GM18517 (cell line): ENCODE measurements at regions not wholly inside any gene's neighbourhood (a gene's known extent, or its start where the extent isn't known, plus 50 kb on each side); places are given as distances from the start of the nearest gene placed in this dataset.
"Not testable (repeated sequence)": the region's sequence is repeated elsewhere in the genome, so short reads cannot be mapped to it uniquely, and the experiment has no call there.

Source experiments
- ATAC-seq: cut with Tn5 transposase; IDR thresholded peaks from one replicate; pipeline ENCODE4 v1.9.1; 2021; ENCODE audit warnings: mild to moderate bottlenecking, moderate library complexity; ENCODE audit not compliant: unreplicated experiment

GRCh38 chr11:34001557-34002064 lies 49.9 kb upstream of the CAPRIN1 start:
- no peak for ATAC-seq

- no peak for ATAC-seq
These were observed 52.1 kb upstream of the CAPRIN1 start for GRCh38 chr11:33999393-33999792.

GRCh38 chr11:33997584-33998251 lies 53.8 kb upstream of the CAPRIN1 start:
- ATAC-seq = no peak

- peak; percentile 64 for ATAC-seq
These were observed 54.8 kb upstream of the CAPRIN1 start for GRCh38 chr11:33996498-33997454.

DNA sequence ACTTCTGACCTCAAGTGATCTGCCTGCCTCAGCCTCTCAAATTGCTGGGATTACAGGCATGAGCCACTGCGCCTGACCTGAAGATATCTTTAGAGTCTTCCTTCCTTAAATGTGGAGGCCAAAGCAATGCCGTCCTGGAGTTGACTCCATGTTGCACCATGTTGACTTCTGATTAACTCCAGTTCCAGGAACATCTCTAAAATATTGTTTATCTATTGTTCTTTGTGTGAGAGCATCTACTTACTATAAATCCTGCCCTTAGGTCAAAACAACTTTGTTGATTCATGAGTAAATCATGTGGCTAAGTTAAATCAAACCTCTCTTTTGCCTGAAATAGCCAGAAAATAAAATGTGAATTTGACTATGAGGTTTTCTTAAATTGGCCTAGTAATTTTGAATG lies 56.6 kb upstream of the CAPRIN1 start:
- no peak for ATAC-seq

- not testable (repeated sequence) for ATAC-seq
These were observed 60.4 kb upstream of the CAPRIN1 start for GRCh38 chr11:33991136-33991535.

- not testable (repeated sequence) for ATAC-seq
These were observed 61.4 kb upstream of the CAPRIN1 start for GRCh38 chr11:33990131-33990530.

DNA sequence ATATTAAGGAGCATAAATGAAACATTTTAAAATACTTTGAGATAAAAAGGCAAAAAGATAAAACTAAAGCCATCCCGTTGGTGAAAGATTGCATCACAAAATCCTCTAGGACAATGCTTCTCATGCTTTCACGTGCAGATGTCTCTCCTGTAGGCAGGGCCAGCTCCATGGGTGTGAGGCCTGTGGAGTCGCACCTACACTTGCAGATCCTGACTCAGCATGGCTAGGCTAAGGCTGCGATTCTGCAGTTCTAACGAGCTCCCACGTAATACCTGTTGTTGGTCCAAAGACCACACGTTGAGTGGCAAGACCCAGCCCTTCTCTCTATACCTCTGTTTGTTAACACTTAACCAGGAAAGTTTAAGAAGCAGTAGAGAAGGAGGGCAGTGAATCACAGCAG lies 62.1 kb upstream of the CAPRIN1 start:
- no peak for ATAC-seq

DNA sequence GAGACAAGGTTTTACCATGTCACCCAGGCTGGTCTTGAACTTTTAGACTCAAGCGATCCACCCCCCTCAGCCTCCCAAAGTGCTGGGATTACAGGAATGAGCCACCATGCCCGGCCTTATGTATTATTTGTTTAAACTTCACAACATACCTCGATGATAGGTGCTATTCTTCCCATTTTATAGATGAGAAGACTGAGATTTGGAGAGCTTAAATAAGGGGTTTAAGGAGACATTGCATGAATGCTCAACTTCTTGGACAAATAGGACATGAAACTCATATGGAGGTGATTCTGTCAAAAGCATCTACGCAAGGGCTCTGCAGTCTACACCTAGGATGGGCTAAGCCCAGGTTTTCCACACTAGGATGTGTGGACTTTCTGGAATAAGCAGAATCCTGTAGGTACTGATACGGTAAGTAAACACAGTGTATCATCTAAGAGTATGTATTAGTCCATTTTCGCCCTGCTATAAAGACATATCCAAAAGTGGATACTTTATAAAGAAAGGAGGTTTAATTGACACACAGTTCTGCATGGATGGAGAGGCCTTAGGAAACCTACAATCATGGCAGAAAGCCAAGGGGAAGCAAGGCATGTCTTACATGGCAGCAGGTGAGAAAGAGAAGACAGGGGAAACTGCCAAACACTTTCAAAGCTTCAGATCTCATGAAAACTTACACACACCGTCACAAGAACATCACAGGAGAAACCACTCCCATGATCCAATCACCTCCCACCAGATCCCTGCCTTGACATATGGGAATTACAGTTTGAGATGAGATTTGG lies 62.8 kb upstream of the CAPRIN1 start:
- ATAC-seq = no peak

DNA sequence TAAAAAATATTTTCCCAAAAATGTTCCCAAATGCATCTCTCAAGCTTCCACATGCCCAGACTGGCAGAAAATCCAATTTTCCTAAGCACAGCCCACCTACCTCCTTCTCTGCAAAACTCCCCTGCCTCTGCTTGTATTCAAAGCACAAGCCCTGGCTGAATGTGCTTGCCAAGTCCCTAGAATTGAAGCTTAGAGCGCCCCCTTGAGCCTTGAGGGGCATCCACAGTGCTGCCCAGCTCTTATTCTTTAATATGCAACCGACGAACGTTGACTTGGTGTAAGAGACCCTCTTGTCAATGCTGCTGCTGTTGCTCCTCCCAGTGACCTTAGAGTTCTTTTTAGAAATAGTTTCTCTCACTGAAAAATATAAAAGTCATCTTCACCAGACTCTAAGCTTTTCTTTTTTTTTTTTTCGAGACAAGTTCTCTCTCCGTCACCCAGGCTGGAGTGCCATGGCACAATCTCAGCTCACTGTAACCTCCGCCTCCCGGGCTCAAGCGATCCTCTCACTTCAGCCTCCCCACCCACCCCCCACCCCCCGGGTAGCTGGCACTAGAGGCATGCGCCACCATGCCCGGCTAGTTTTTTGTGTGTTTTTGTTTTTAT lies 63.5 kb upstream of the CAPRIN1 start:
- ATAC-seq = peak; percentile 76

GRCh38 chr11:33987545-33987944 lies 64.0 kb upstream of the CAPRIN1 start:
- ATAC-seq = no peak

- ATAC-seq = not testable (repeated sequence)
These were observed 64.7 kb upstream of the CAPRIN1 start for GRCh38 chr11:33986597-33987501.

DNA sequence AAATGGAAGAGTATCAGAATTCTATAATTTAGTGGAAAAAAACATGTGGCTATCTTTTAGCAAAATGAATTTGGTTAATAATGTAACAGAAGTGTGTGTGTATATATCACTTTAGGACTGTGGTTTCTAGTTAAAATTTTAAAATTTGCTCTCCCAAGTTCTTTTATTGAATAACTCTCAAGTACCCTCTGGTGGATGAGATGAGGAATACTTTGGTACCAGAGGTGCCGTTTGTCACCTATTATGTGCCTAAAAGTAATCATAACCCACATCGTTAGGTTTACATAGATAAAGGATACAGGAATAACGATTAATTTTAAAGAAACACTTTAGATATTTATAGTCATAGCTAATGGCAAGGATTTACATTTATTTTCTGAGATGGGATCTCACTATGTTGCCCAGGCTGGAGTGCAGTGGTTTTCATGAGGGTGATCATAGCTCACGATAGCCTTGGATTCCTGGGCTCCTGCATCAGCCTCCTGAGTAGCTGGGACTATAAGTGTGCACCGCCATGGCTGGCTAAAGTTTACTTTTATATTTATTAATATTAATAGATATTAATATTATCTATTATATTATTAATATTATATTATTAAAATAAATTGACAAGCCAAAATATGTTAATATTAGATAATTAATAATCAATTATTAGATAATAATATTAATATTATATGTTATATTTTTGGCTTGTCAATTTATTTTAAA lies 66.7 kb upstream of the CAPRIN1 start:
- ATAC-seq = no peak

- no peak for ATAC-seq
These were observed 68.9 kb upstream of the CAPRIN1 start for GRCh38 chr11:33982661-33983060.

- ATAC-seq = no peak
These were observed 70.6 kb upstream of the CAPRIN1 start for GRCh38 chr11:33980897-33981296.

DNA sequence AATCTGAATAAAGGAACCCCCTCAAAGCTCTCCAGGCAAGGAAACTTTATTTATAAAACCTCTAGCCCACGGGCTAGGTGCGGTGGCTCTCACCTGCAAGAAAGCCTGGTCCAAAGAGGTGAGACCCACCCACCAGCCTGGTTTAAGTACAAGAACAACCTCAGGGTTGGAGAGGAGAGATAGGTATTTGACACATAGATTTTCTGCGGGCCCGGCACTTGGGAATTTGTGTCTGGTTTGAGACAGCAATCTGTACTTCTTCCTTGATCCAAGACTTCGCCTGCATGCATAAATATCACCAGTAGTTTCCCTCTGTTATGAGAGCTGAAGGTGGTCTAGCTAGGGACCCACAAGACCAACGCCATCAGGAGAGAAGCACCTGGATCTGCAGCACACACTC lies 73.2 kb upstream of the CAPRIN1 start:
- ATAC-seq = no peak

GRCh38 chr11:33977676-33978075 lies 73.9 kb upstream of the CAPRIN1 start:
- no peak for ATAC-seq

GRCh38 chr11:33976495-33977199 lies 74.9 kb upstream of the CAPRIN1 start:
- ATAC-seq = no peak
